GM12865 (cell line): ENCODE measurements at regions not wholly inside any gene's neighbourhood (a gene's known extent, or its start where the extent isn't known, plus 50 kb on each side); places are given as distances from the start of the nearest gene placed in this dataset.

ENCODE experiments used
- DNase-seq: peaks from one replicate; pipeline ENCODE4 v3.0.0; 2010; ENCODE audit warnings: low read depth
- H3K4me3 ChIP-seq: 2 replicates; pipeline ENCODE4 v1.5.1; 2011; ENCODE audit warnings: mild to moderate bottlenecking, low read depth, low read length, control low read depth
- CTCF ChIP-seq: IDR thresholded peaks from 2 replicates; pipeline ENCODE4 v1.5.1; 2011; ENCODE audit warnings: low read length, control low read depth, low read depth, inconsistent platforms; ENCODE audit not compliant: insufficient read depth; ENCODE audit errors: missing control alignments

- H3K4me3 ChIP-seq, result no peak overlapping the region
- DNase-seq, result no peak
- TF ChIP-seq CTCF, result no peak
Measured at GRCh38 chr4:115740806-115741205, 627.4 kb upstream of the NDST4 start.

- H3K4me3 ChIP-seq, result no peak overlapping the region
- no peak for DNase-seq
- no peak for TF ChIP-seq CTCF
Measured at GRCh38 chr4:115729739-115730266, 616.4 kb upstream of the NDST4 start.

- no peak overlapping the region for H3K4me3 ChIP-seq
- no peak for TF ChIP-seq CTCF
- DNase-seq, result no peak
Measured at GRCh38 chr4:115723621-115724020, 610.2 kb upstream of the NDST4 start.

- DNase-seq, result no peak
- H3K4me3 ChIP-seq, result no peak overlapping the region
- no peak for TF ChIP-seq CTCF
Measured at GRCh38 chr4:115720611-115721010, 607.2 kb upstream of the NDST4 start.

GRCh38 chr4:115711575-115711974 lies 598.2 kb upstream of the NDST4 start:
- TF ChIP-seq CTCF, result no peak
- no peak for DNase-seq
- no peak overlapping the region for H3K4me3 ChIP-seq

GRCh38 chr4:115688961-115689360 lies 575.5 kb upstream of the NDST4 start:
- H3K4me3 ChIP-seq, result no peak overlapping the region
- DNase-seq, result no peak
- no peak for TF ChIP-seq CTCF

GRCh38 chr4:115687052-115687755 lies 573.8 kb upstream of the NDST4 start:
- no peak overlapping the region for H3K4me3 ChIP-seq
- no peak for DNase-seq
- TF ChIP-seq CTCF, result no peak
